AG04450 (cell line): ENCODE measurements at regions not wholly inside any gene's neighbourhood (a gene's known extent, or its start where the extent isn't known, plus 50 kb on each side); places are given as distances from the start of the nearest gene placed in this dataset.
"Not testable (repeated sequence)": the region's sequence is repeated elsewhere in the genome, so short reads cannot be mapped to it uniquely, and the experiment has no call there.

Experiments
- CTCF ChIA-PET: fragments of 300-600, 350-600 bp; formaldehyde crosslinking; extraction: SDS; loops from one replicate; lab custom pipeline; 2022; ENCODE audit warnings: antibody characterized with exemption, inconsistent platforms; lab: Charles Lee
- POLR2A ChIA-PET: fragments of 350-600 bp; formaldehyde crosslinking; extraction: SDS; loops from one replicate; lab custom pipeline; 2021; ENCODE audit warnings: antibody characterized with exemption, inconsistent platforms; lab: Yijun Ruan, JAX
- DNase-seq: peaks from one replicate; pipeline ENCODE4 v3.0.0-alpha.2; 2011; ENCODE audit warnings: low read depth, low spot score
- H3K27ac ChIP-seq: one replicate; pipeline ENCODE4 v1.5.1; 2012; ENCODE audit warnings: low read depth, low read length, control low read depth
- H3K27me3 ChIP-seq: one replicate; pipeline ENCODE4 v1.6.0; 2012; ENCODE audit warnings: low read length; ENCODE audit not compliant: control insufficient read depth, insufficient read depth
- H3K4me3 ChIP-seq: 2 replicates; pipeline ENCODE4 v1.5.1; 2011; ENCODE audit warnings: mild to moderate bottlenecking, low read depth, low read length, control low read depth
- H3K9me3 ChIP-seq: 2 replicates; pipeline ENCODE4 v1.5.1; 2012; ENCODE audit warnings: low read length; ENCODE audit not compliant: control insufficient read depth, insufficient read depth
- TF ChIP-seq, protein P1 (sequence below): IDR thresholded peaks from 2 replicates; pipeline ENCODE4 v1.5.1; 2011; ENCODE audit warnings: low read depth, low read length, control low read depth, inconsistent platforms

DNA sequence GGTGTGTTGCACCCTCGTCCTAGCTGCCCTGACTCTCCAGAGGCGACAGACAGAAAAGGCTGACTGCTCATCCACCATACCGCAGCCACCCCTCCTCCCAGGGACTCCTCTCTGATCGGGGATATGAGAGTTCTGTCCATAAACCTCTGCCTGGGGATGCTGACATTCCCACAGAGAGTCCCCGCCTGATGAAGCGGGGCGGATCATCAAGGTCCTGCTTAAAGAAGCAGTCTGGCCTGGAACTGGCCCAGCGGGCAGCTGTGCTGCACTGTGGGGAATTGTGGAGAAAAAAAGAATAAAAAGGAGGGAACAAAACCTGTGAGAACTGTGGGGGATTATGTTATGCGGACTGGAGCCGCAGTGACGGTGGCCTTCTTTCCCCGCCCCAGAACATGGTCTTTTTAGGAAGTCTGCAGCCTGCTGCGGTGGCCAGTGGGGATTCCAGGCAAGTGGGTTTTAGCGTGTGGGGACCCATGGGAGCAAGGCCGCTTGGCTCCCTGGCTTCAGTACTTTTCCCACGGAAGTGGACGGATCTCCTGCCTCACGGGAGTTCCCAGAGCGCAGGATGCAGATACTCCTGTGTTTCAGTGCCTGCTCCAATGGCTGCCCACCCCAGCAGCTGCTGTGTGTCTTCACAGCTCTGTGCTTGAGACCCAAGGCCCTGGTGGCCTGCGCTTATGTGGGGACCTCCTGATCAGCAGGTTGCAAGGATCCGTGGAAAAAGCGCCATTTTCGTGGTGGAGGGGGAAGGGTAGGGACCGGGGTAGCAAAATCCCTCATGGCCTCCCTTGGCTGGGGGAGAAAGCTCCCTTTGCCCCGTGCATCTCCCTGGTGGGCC is 1456.2 kb upstream of the SLC10A2 start:
- Histone ChIP-seq H3K9me3 (peaks cover 9% of the 10 kb centered on the region), H3K27me3 (no peaks in the 10 kb centered on the region), H3K4me3 (no peak overlapping the region), H3K27ac (no peak overlapping the region)
- ChIA-PET CTCF (no interaction called here), POLR2A (no interaction called here)
- no peak for DNase-seq
- TF ChIP-seq, protein P1, sequence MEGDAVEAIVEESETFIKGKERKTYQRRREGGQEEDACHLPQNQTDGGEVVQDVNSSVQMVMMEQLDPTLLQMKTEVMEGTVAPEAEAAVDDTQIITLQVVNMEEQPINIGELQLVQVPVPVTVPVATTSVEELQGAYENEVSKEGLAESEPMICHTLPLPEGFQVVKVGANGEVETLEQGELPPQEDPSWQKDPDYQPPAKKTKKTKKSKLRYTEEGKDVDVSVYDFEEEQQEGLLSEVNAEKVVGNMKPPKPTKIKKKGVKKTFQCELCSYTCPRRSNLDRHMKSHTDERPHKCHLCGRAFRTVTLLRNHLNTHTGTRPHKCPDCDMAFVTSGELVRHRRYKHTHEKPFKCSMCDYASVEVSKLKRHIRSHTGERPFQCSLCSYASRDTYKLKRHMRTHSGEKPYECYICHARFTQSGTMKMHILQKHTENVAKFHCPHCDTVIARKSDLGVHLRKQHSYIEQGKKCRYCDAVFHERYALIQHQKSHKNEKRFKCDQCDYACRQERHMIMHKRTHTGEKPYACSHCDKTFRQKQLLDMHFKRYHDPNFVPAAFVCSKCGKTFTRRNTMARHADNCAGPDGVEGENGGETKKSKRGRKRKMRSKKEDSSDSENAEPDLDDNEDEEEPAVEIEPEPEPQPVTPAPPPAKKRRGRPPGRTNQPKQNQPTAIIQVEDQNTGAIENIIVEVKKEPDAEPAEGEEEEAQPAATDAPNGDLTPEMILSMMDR: no peak

GRCh38 chr13:104510422-104510821 is 1444.2 kb upstream of the SLC10A2 start:
- Histone ChIP-seq H3K9me3 (no peaks in the 10 kb centered on the region), H3K27ac (no peak overlapping the region), H3K4me3 (no peak overlapping the region), H3K27me3 (no peaks in the 10 kb centered on the region)
- TF ChIP-seq, protein P1: no peak
- no peak for DNase-seq
- CTCF ChIA-PET: no interaction called here
- POLR2A ChIA-PET: no interaction called here

DNA sequence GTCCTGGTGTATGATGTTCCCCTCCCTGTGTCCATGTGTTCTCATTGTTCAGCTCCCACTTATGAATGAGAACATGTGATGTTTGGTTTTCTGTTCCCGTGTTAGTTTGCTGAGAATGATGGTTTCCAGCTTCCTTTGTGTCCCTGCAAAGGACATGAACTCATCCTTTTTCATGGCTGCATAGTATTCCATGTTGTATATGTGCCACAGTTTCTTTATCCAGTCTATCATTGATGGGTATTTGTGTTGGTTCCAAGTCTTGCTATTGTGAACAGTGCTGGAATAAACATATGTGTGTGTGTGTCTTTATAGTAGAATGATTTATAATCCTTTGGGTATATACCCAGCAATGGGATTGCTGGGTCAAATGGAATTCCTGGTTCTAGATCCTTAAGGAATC is 1427.3 kb upstream of the SLC10A2 start:
- CTCF ChIA-PET, H3K27ac ChIP-seq, H3K27me3 ChIP-seq, DNase-seq, H3K9me3 ChIP-seq, H3K4me3 ChIP-seq, POLR2A ChIA-PET: not testable (repeated sequence)

DNA sequence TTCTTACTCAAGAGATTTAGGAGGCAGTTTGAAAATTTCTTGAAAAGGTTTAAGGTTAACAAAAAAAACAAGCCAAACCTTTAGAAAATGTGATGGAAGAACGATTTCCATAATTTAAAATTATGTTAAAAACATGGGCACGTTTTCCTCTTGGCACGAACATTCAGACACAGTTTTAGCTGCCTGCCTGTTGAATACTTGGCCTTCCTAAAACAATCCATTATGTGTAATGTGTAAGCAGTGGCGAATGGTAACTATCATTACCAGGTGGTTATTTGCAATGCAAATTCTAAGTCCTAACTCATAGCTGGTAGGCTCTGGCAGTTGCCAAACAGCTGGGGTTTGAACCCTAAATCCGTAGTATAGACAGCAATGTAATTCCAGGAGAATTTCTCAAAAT is 1425.7 kb upstream of the SLC10A2 start:
- TF ChIP-seq, protein P1: no peak
- Histone ChIP-seq H3K27ac (no peak overlapping the region), H3K27me3 (no peaks in the 10 kb centered on the region), H3K9me3 (no peaks in the 10 kb centered on the region), H3K4me3 (no peak overlapping the region)
- ChIA-PET CTCF (no interaction called here), POLR2A (no interaction called here)
- DNase-seq: no peak

GRCh38 chr13:104487006-104487405 is 1420.8 kb upstream of the SLC10A2 start:
- ChIA-PET POLR2A (no interaction called here), CTCF (no interaction called here)
- Histone ChIP-seq H3K27ac (no peak overlapping the region), H3K4me3 (no peak overlapping the region), H3K9me3 (no peaks in the 10 kb centered on the region; the same call in 1 of the 2 replicates), H3K27me3 (no peaks in the 10 kb centered on the region)
- no peak for DNase-seq
- TF ChIP-seq, protein P1: no peak
